Neural cell (in vitro differentiated cells): ENCODE measurements at regions not wholly inside any gene's neighbourhood (a gene's known extent, or its start where the extent isn't known, plus 50 kb on each side); places are given as distances from the start of the nearest gene placed in this dataset.

Source experiments
- H2AFZ ChIP-seq: fragments of 200-600, 300-800 bp; sonication (generic), shearing (Covaris generic); 2 replicates; pipeline ENCODE4 v1.6.0; 2014; ENCODE audit warnings: low read depth, mild to moderate bottlenecking, antibody characterized with exemption, low read length, moderate library complexity
- H3F3A ChIP-seq: fragments of 200-600 bp; shearing (Covaris generic); 2 replicates; pipeline ENCODE4 v1.6.1; 2016; ENCODE audit warnings: mild to moderate bottlenecking, moderate library complexity, mixed read lengths, antibody characterized with exemption, low read length; ENCODE audit not compliant: insufficient read depth, poor library complexity, severe bottlenecking
- H3K27ac ChIP-seq: fragments of 200-600, 300-800 bp; sonication (generic), shearing (Covaris generic); 2 replicates; pipeline ENCODE4 v1.5.1; 2014; ENCODE audit warnings: mild to moderate bottlenecking, low read length, moderate library complexity
- H3K27me3 ChIP-seq: fragments of 300-800, 200-600 bp; sonication (generic), shearing (Covaris generic); 2 replicates; pipeline ENCODE4 v1.6.0; 2014; ENCODE audit warnings: mild to moderate bottlenecking, low read depth, low read length, moderate library complexity; ENCODE audit not compliant: insufficient read depth
- H3K36me3 ChIP-seq: fragments of 300-800, 200-600 bp; sonication (generic), shearing (Covaris generic); 2 replicates; pipeline ENCODE4 v1.5.1; 2014; ENCODE audit warnings: mild to moderate bottlenecking, antibody characterized with exemption, low read length, moderate library complexity; ENCODE audit not compliant: insufficient read depth
- H3K4me2 ChIP-seq: fragments of 300-800, 200-600 bp; sonication (generic), shearing (Covaris generic); 2 replicates; pipeline ENCODE4 v1.6.0; 2014; ENCODE audit warnings: mild to moderate bottlenecking, low read length
- H3K4me3 ChIP-seq: fragments of 300-800, 200-600 bp; sonication (generic), shearing (Covaris generic); 2 replicates; pipeline ENCODE4 v1.5.1; 2014; ENCODE audit warnings: mild to moderate bottlenecking, low read length, moderate library complexity
- H3K79me2 ChIP-seq: fragments of 200-600 bp; shearing (Covaris generic); replicated peaks from 2 replicates; pipeline ENCODE4 v1.6.0; 2014; ENCODE audit warnings: mild to moderate bottlenecking, low read length, moderate library complexity; ENCODE audit not compliant: insufficient read depth
- H3K9ac ChIP-seq: fragments of 300-800, 200-600 bp; sonication (generic), shearing (Covaris generic); 2 replicates; pipeline ENCODE4 v1.6.1; 2016; ENCODE audit warnings: mild to moderate bottlenecking, low read length, mixed read lengths
- H3K9me2 ChIP-seq: fragments of 200-600 bp; shearing (Covaris generic); 2 replicates; pipeline ENCODE4 v1.6.1; 2016; ENCODE audit warnings: mild to moderate bottlenecking, low read length, mixed read lengths; ENCODE audit not compliant: insufficient read depth
- H3K9me3 ChIP-seq: fragments of 200-600, 300-800 bp; sonication (generic), shearing (Covaris generic); 2 replicates; pipeline ENCODE4 v1.6.1; 2016; ENCODE audit warnings: mild to moderate bottlenecking, mixed run types, low read length, moderate library complexity, mixed read lengths
- H4K20me1 ChIP-seq: fragments of 200-600 bp; shearing (Covaris generic); 2 replicates; pipeline ENCODE4 v1.6.1; 2016; ENCODE audit warnings: mild to moderate bottlenecking, mixed run types; ENCODE audit not compliant: insufficient read depth
- EP300 ChIP-seq: fragments of 450-650 bp; conservative IDR thresholded peaks from 2 replicates; pipeline ENCODE4 v1.6.1; 2014; ENCODE audit warnings: antibody characterized with exemption, mild to moderate bottlenecking, moderate library complexity; ENCODE audit not compliant: poor library complexity, severe bottlenecking
- EZH2 ChIP-seq: fragments of 200-600, 300-800 bp; shearing (Covaris generic), sonication (generic); IDR thresholded peaks from 2 replicates; pipeline ENCODE4 v1.6.1; 2014; ENCODE audit warnings: antibody characterized with exemption, low read length, borderline replicate concordance, mild to moderate bottlenecking; ENCODE audit not compliant: insufficient read depth, poor library complexity, severe bottlenecking
- MXI1 ChIP-seq: fragments of 450-650 bp; conservative IDR thresholded peaks from 2 replicates; pipeline ENCODE4 v1.6.1; 2014; ENCODE audit warnings: antibody characterized with exemption, mild to moderate bottlenecking; ENCODE audit not compliant: poor library complexity, severe bottlenecking
- POLR2AphosphoS5 ChIP-seq: IDR thresholded peaks from 2 replicates; pipeline ENCODE4 v1.6.1; 2012
- RAD21 ChIP-seq: fragments of 450-650 bp; conservative IDR thresholded peaks from 2 replicates; pipeline ENCODE4 v1.6.1; 2014; ENCODE audit warnings: antibody characterized with exemption, mild to moderate bottlenecking, moderate library complexity
- SMC3 ChIP-seq: fragments of 450-650 bp; conservative IDR thresholded peaks from 2 replicates; pipeline ENCODE4 v1.6.1; 2014; ENCODE audit warnings: antibody characterized with exemption, mild to moderate bottlenecking, moderate library complexity; ENCODE audit not compliant: poor library complexity
- TAF1 ChIP-seq: IDR thresholded peaks from 2 replicates; pipeline ENCODE4 v1.6.1; 2012; ENCODE audit warnings: low read depth
- TF ChIP-seq, protein P1 (sequence below): IDR thresholded peaks from 2 replicates; pipeline ENCODE4 v1.6.1; 2012; ENCODE audit warnings: borderline replicate concordance
- TF ChIP-seq, protein P2 (sequence below): fragments of 450-650 bp; IDR thresholded peaks from 2 replicates; pipeline ENCODE4 v1.5.1; 2014; ENCODE audit warnings: antibody characterized with exemption, mild to moderate bottlenecking, moderate library complexity; ENCODE audit not compliant: poor library complexity, severe bottlenecking

DNA sequence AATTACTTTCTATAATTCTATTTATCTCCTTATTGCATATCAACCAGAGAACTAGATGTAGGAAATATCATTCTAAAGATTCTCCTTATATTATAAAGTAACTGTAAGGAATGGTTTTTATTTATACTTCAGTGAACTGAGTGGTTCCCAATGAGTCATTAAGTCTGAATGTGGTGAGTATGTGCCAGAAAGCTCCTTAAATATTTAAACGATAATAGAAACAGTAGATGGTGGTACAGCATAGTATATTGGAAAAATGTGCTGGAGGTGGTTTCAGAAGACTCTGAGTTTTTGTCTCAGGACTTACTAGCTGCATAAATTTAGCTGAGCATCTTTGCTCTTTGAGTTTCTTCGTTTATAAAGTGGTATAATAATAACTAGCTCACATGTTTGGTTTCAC lies 653.5 kb downstream of the FAM181B start:
- H3K4me2 ChIP-seq = no peak overlapping the region
- no peak overlapping the region for H3K27ac ChIP-seq
- no peaks in the 10 kb centered on the region for H3K9me2 ChIP-seq
- H3K27me3 ChIP-seq = no peaks in the 10 kb centered on the region
- no peaks in the 10 kb centered on the region for H4K20me1 ChIP-seq
- no peaks in the 10 kb centered on the region for H3K79me2 ChIP-seq
- no peak overlapping the region for H3K9ac ChIP-seq
- TF ChIP-seq EP300 (no peak), POLR2AphosphoS5 (no peak), EZH2 (no peak), MXI1 (no peak)
- TF ChIP-seq, protein P1, sequence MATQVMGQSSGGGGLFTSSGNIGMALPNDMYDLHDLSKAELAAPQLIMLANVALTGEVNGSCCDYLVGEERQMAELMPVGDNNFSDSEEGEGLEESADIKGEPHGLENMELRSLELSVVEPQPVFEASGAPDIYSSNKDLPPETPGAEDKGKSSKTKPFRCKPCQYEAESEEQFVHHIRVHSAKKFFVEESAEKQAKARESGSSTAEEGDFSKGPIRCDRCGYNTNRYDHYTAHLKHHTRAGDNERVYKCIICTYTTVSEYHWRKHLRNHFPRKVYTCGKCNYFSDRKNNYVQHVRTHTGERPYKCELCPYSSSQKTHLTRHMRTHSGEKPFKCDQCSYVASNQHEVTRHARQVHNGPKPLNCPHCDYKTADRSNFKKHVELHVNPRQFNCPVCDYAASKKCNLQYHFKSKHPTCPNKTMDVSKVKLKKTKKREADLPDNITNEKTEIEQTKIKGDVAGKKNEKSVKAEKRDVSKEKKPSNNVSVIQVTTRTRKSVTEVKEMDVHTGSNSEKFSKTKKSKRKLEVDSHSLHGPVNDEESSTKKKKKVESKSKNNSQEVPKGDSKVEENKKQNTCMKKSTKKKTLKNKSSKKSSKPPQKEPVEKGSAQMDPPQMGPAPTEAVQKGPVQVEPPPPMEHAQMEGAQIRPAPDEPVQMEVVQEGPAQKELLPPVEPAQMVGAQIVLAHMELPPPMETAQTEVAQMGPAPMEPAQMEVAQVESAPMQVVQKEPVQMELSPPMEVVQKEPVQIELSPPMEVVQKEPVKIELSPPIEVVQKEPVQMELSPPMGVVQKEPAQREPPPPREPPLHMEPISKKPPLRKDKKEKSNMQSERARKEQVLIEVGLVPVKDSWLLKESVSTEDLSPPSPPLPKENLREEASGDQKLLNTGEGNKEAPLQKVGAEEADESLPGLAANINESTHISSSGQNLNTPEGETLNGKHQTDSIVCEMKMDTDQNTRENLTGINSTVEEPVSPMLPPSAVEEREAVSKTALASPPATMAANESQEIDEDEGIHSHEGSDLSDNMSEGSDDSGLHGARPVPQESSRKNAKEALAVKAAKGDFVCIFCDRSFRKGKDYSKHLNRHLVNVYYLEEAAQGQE = no peak
- no peaks in the 10 kb centered on the region for H3F3A ChIP-seq
- H2AFZ ChIP-seq = no peak overlapping the region
- no peaks in the 10 kb centered on the region for H3K9me3 ChIP-seq
- no peak overlapping the region for H3K4me3 ChIP-seq
- no peaks in the 10 kb centered on the region for H3K36me3 ChIP-seq

DNA sequence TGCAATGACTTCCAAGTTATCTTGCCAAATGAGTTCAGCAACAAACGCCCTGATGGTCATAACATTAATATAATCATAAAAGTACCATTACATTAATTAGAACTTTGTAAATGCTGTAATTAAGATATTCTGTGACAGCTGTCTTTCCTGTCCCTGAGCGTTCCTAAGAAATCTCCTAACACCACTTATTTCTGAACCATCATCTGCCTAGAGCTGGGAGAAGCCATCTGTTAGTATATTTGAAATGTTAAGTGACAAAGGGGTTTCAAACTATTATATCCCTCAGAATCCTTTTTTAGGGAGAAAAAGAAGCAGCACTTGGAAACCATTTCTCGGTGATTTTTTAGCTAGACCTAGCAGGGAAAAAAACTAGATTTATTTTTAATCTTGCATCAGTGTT lies 657.5 kb downstream of the FAM181B start:
- H3K4me3 ChIP-seq = no peak overlapping the region
- H3K79me2 ChIP-seq = no peaks in the 10 kb centered on the region
- H3K4me2 ChIP-seq = no peak overlapping the region
- no peak overlapping the region for H3K9ac ChIP-seq
- H2AFZ ChIP-seq = no peak overlapping the region
- no peaks in the 10 kb centered on the region for H3K9me2 ChIP-seq
- no peak overlapping the region for H3K27ac ChIP-seq
- no peaks in the 10 kb centered on the region for H3F3A ChIP-seq
- no peaks in the 10 kb centered on the region for H3K9me3 ChIP-seq
- TF ChIP-seq EZH2 (no peak), SMC3 (no peak), POLR2AphosphoS5 (no peak), TAF1 (no peak), MXI1 (no peak), EP300 (no peak), RAD21 (no peak)
- TF ChIP-seq, protein P2, sequence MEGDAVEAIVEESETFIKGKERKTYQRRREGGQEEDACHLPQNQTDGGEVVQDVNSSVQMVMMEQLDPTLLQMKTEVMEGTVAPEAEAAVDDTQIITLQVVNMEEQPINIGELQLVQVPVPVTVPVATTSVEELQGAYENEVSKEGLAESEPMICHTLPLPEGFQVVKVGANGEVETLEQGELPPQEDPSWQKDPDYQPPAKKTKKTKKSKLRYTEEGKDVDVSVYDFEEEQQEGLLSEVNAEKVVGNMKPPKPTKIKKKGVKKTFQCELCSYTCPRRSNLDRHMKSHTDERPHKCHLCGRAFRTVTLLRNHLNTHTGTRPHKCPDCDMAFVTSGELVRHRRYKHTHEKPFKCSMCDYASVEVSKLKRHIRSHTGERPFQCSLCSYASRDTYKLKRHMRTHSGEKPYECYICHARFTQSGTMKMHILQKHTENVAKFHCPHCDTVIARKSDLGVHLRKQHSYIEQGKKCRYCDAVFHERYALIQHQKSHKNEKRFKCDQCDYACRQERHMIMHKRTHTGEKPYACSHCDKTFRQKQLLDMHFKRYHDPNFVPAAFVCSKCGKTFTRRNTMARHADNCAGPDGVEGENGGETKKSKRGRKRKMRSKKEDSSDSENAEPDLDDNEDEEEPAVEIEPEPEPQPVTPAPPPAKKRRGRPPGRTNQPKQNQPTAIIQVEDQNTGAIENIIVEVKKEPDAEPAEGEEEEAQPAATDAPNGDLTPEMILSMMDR = no peak
- TF ChIP-seq, protein P1 = no peak
- no peaks in the 10 kb centered on the region for H3K36me3 ChIP-seq
- no peaks in the 10 kb centered on the region for H3K27me3 ChIP-seq
- H4K20me1 ChIP-seq = no peaks in the 10 kb centered on the region
